Osteoblast (primary cell): ENCODE measurements at regions not wholly inside any gene's neighbourhood (a gene's known extent, or its start where the extent isn't known, plus 50 kb on each side); places are given as distances from the start of the nearest gene placed in this dataset.

Source experiments
- DNase-seq: peaks from one replicate; pipeline ENCODE4 v3.0.0; 2011; ENCODE audit warnings: low spot score, mixed read lengths; ENCODE audit not compliant: insufficient read length; ENCODE audit errors: missing footprints
- H2AFZ ChIP-seq: 2 replicates; pipeline ENCODE4 v1.6.0; 2011; ENCODE audit warnings: mild to moderate bottlenecking, low read length
- H3K27ac ChIP-seq: 2 replicates; pipeline ENCODE4 v1.5.1; 2011; ENCODE audit warnings: mild to moderate bottlenecking, low read depth, low read length, moderate library complexity
- H3K27me3 ChIP-seq: 2 replicates; pipeline ENCODE4 v1.6.0; 2012; ENCODE audit warnings: mild to moderate bottlenecking, control low read depth, inconsistent platforms, low read length, moderate library complexity; ENCODE audit not compliant: insufficient read depth
- H3K36me3 ChIP-seq: 2 replicates; pipeline ENCODE4 v1.5.1; 2011; ENCODE audit warnings: mild to moderate bottlenecking, low read length, control low read depth, moderate library complexity; ENCODE audit not compliant: insufficient read depth
- H3K4me1 ChIP-seq: 2 replicates; pipeline ENCODE4 v1.5.1; 2011; ENCODE audit warnings: mild to moderate bottlenecking, low read length, control low read depth, moderate library complexity; ENCODE audit not compliant: insufficient read depth
- H3K4me2 ChIP-seq: 2 replicates; pipeline ENCODE4 v1.6.0; 2011; ENCODE audit warnings: mild to moderate bottlenecking, low read length; ENCODE audit not compliant: insufficient read depth
- H3K4me3 ChIP-seq: fragments of 200-600 bp; sonication (generic); 3 replicates; pipeline ENCODE4 v1.5.1; 2012; ENCODE audit warnings: mild to moderate bottlenecking, low read length, inconsistent platforms; ENCODE audit not compliant: insufficient read depth
- H3K79me2 ChIP-seq: 2 replicates; pipeline ENCODE4 v1.6.0; 2012; ENCODE audit warnings: mild to moderate bottlenecking, low read length, control low read depth, inconsistent platforms; ENCODE audit not compliant: insufficient read depth
- H3K9me3 ChIP-seq: 2 replicates; pipeline ENCODE4 v1.5.1; 2011; ENCODE audit warnings: low read depth, low read length, control low read depth
- H4K20me1 ChIP-seq: 2 replicates; pipeline ENCODE4 v1.6.0; 2012; ENCODE audit warnings: mild to moderate bottlenecking, low read length, control low read depth; ENCODE audit not compliant: insufficient read depth
- TF ChIP-seq, protein P1 (sequence below): IDR thresholded peaks from 2 replicates; pipeline ENCODE4 v1.5.1; 2011; ENCODE audit warnings: mild to moderate bottlenecking, low read depth, low read length, moderate library complexity; ENCODE audit errors: extremely low read depth

DNA sequence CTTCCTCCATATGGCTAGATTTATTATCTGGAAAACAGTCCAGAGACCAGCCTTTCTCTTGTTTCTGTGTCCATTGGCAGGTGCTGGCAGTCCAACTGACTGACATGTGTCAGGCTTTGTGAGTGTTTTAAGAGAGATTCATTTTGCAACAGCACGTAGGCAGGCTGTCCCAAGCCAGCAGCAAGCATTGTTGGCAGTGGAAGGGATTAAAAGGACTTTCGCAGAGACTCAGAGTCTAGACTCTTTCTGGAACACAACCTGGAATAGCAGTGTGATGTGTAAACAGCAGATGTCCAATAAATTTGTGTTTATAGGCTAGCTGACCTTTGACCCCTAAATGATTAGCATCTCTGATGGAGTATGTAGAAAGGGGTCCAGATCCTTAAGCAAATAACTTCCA lies 222.2 kb upstream of the SERP2 start:
- no peak overlapping the region for H2AFZ ChIP-seq
- TF ChIP-seq, protein P1, sequence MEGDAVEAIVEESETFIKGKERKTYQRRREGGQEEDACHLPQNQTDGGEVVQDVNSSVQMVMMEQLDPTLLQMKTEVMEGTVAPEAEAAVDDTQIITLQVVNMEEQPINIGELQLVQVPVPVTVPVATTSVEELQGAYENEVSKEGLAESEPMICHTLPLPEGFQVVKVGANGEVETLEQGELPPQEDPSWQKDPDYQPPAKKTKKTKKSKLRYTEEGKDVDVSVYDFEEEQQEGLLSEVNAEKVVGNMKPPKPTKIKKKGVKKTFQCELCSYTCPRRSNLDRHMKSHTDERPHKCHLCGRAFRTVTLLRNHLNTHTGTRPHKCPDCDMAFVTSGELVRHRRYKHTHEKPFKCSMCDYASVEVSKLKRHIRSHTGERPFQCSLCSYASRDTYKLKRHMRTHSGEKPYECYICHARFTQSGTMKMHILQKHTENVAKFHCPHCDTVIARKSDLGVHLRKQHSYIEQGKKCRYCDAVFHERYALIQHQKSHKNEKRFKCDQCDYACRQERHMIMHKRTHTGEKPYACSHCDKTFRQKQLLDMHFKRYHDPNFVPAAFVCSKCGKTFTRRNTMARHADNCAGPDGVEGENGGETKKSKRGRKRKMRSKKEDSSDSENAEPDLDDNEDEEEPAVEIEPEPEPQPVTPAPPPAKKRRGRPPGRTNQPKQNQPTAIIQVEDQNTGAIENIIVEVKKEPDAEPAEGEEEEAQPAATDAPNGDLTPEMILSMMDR: no peak
- no peaks in the 10 kb centered on the region for H3K36me3 ChIP-seq
- H3K79me2 ChIP-seq: no peaks in the 10 kb centered on the region
- H4K20me1 ChIP-seq: no peaks in the 10 kb centered on the region
- no peak overlapping the region for H3K4me3 ChIP-seq
- H3K4me2 ChIP-seq: no peak overlapping the region
- H3K27me3 ChIP-seq: no peaks in the 10 kb centered on the region
- H3K4me1 ChIP-seq: peaks cover 23% of the 10 kb centered on the region
- H3K27ac ChIP-seq: no peak overlapping the region
- H3K9me3 ChIP-seq: no peaks in the 10 kb centered on the region
- DNase-seq: no peak

DNA sequence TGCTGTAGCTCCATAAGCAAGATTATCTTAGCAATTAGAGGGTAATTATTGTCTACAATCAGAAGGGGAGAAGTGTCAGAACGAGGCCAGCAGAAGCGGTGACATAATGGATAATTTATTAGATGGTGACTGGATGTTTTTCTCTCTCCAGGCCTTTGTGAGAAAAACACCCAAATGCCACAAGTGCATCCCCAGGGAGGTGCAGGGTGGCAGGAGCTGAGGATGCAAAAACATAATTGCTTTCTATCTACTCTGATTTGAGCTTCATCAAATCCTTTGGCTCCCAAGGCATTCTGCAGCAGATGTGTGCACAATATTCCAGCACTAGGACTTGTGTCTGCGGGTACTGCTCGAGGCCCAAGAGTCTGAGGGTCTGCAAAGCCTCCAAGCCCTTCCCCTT lies 220.1 kb upstream of the SERP2 start:
- Histone ChIP-seq H3K79me2 (no peaks in the 10 kb centered on the region), H3K4me3 (no peak overlapping the region), H3K27me3 (no peaks in the 10 kb centered on the region), H3K9me3 (no peaks in the 10 kb centered on the region), H3K4me1 (peaks cover 16% of the 10 kb centered on the region), H3K4me2 (no peak overlapping the region), H3K27ac (no peak overlapping the region), H4K20me1 (no peaks in the 10 kb centered on the region), H3K36me3 (no peaks in the 10 kb centered on the region), H2AFZ (no peak overlapping the region)
- TF ChIP-seq, protein P1: no peak
- DNase-seq: no peak

DNA sequence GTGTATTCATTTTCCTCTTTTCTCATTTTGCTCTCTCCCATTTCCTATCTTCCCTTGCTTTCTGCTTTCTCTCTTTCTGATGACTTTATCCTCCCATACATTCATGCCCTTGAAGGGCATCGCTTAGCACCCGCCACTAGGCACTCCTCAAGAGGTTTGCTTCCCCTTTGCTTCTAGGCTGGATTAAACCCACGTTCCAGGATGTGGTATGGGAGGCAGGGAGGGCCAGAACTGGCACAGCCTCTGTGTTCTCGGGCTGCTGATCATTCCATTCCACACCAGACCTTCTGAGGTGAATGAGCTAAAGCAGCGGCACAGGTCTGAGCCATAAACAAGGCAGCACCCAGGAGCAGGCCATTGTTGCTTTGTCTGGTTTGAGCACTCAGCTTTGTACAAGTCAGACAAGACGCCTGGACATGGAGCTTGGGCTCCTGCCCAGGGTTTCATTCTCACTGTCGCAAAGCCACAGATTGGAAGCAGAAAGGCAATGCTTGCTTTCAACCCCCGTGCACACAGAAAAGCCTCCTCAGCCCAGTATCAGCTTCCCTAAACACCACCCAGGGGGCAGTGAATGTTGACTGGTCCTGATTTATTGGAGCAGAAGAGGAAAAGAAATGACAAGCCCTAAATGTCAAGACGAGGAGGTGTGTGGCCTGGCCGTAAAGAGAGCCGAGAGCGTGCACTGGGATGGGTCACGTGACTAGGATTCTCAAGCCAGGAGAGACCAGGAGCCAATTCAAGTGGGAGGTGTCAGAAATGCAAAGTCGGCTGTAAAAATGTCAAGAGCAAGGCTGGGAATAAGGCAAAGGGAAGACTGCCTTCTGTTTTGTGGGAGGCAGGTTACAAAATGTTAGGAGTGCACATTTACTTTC lies 218.0 kb upstream of the SERP2 start:
- H3K4me1 ChIP-seq: peaks cover 28% of the 10 kb centered on the region
- H3K27ac ChIP-seq: no peak overlapping the region
- H4K20me1 ChIP-seq: no peaks in the 10 kb centered on the region
- no peaks in the 10 kb centered on the region for H3K9me3 ChIP-seq
- peak overlapping the region; percentile 71 for H3K4me2 ChIP-seq
- H3K36me3 ChIP-seq: no peaks in the 10 kb centered on the region
- peak overlapping the region; percentile 93 for H2AFZ ChIP-seq
- peak; percentile 72 for DNase-seq
- TF ChIP-seq, protein P1: no peak
- H3K4me3 ChIP-seq: peak overlapping the region; percentile 58
- H3K79me2 ChIP-seq: no peaks in the 10 kb centered on the region
- no peaks in the 10 kb centered on the region for H3K27me3 ChIP-seq

DNA sequence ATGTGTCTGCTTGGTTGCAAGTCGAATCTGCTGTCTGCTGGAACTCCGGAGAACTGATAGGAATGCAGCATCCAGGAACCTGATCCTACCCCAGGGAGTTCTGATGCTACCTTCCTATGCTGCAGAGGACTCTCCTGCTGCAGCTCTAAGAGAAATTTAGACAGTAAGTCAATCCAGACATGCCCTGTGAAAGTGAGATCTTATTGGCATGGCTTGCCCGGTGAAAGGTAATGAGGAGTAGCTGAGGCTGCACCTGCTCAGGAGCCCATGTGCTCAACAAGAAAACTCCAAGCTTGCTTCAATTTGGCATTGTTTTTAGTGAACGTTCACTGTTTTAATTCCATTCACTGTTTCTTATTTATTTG lies 217.3 kb upstream of the SERP2 start:
- Histone ChIP-seq H3K4me3 (peak overlapping the region; percentile 58), H3K36me3 (no peaks in the 10 kb centered on the region), H3K79me2 (no peaks in the 10 kb centered on the region), H3K9me3 (no peaks in the 10 kb centered on the region), H4K20me1 (no peaks in the 10 kb centered on the region), H3K27ac (no peak overlapping the region), H2AFZ (peak overlapping the region; percentile 93), H3K4me1 (peaks cover 28% of the 10 kb centered on the region), H3K4me2 (peak overlapping the region; percentile 71), H3K27me3 (no peaks in the 10 kb centered on the region)
- TF ChIP-seq, protein P1: no peak
- DNase-seq: no peak
